HCT116 (cell line): ENCODE measurements at regions not wholly inside any gene's neighbourhood (a gene's known extent, or its start where the extent isn't known, plus 50 kb on each side); places are given as distances from the start of the nearest gene placed in this dataset.
A peak's percentile ranks its signal among the peaks of the same experiment; 100 is the strongest.

Experiments used
- ATAC-seq: fragments of 200-7000 bp; cut with Tn5 transposase; 2 replicates; pipeline ENCODE4 v1.9.1; 2020; ENCODE audit warnings: mild to moderate bottlenecking, moderate library complexity
- BruUV-seq: library from RNA; stranded (reverse); fragments of 400-500 nt; replicated peaks from 2 replicates; lab custom pipeline; 2021; lab: Mats Ljungman, UMichigan
- CTCF ChIA-PET: fragments of 300-600 bp; sonication (Branson Sonifier 250); formaldehyde crosslinking; loops from one replicate; lab custom pipeline; 2021; ENCODE audit warnings: antibody characterized with exemption; lab: Charles Lee
- POLR2A ChIA-PET: fragments of 300-600, 350-600 bp; sonication (Branson Sonifier 250); formaldehyde crosslinking; loops from one replicate; lab custom pipeline; 2021; ENCODE audit warnings: antibody characterized with exemption; lab: Charles Lee
- RAD21 ChIA-PET, 2 experiments: fragments of 300-600 bp; sonication (Branson Sonifier 250); formaldehyde crosslinking; loops; one replicate each; lab custom pipeline; 2023; ENCODE audit warnings: low total read pairs in 2 of 2; ENCODE audit not compliant: uncharacterized antibody in 2 of 2, unreplicated experiment in 2 of 2, low non-redundant PET in 1 of 2; lab: Charles Lee
- DNase-seq: peaks from one replicate; pipeline ENCODE4 v3.0.0-alpha.2; 2010; ENCODE audit warnings: low read depth, low spot score
- H2AFZ ChIP-seq: fragments of 200-600 bp; shearing (Covaris generic), sonication (generic); 2 replicates; pipeline ENCODE4 v1.6.1; 2017; ENCODE audit warnings: low read depth, mixed run types, mixed read lengths, antibody characterized with exemption, low read length; ENCODE audit not compliant: poor library complexity, severe bottlenecking
- H3K27ac ChIP-seq: 2 replicates; pipeline ENCODE4 v1.5.1; 2012; ENCODE audit warnings: low read depth, low read length
- H3K27me3 ChIP-seq: fragments of 200-600 bp; sonication (generic); 2 replicates; pipeline ENCODE4 v1.6.1; 2016; ENCODE audit warnings: mixed run types, low read length, mixed read lengths; ENCODE audit not compliant: insufficient read depth
- H3K36me3 ChIP-seq, 2 experiments: fragments of 200-500 bp in 1 of 2; fragments of 200-600 bp in 1 of 2; sonication (Bioruptor generic) in 1 of 2; sonication (generic) in 1 of 2; 2 replicates each; pipeline versions ENCODE4 v1.5.1 to v1.6.1; 2014 to 2016; ENCODE audit warnings: low read length in 2 of 2, inconsistent platforms in 1 of 2, mixed read lengths in 1 of 2, mixed run types in 1 of 2; ENCODE audit not compliant: insufficient read depth in 2 of 2, control insufficient read depth in 1 of 2
- H3K4me1 ChIP-seq, 2 experiments: fragments of 200-600 bp in 1 of 2; sonication (generic) in 1 of 2; 2 replicates each; pipeline versions ENCODE4 v1.5.1 to v1.6.1; 2012 to 2017; ENCODE audit warnings: low read length in 2 of 2, inconsistent platforms in 1 of 2, mild to moderate bottlenecking in 1 of 2, mixed read lengths in 1 of 2, mixed run types in 1 of 2, moderate library complexity in 1 of 2; ENCODE audit not compliant: insufficient read depth in 2 of 2, control insufficient read depth in 1 of 2
- H3K4me2 ChIP-seq: fragments of 200-600 bp; sonication (generic); 2 replicates; pipeline ENCODE4 v1.6.1; 2017; ENCODE audit warnings: mixed run types, low read length, mixed read lengths
- H3K4me3 ChIP-seq, 2 experiments: fragments of 200-600 bp in 1 of 2; sonication (generic) in 1 of 2; replicated peaks in 1 of 2; 2 replicates each; pipeline ENCODE4 v1.5.1; 2011 to 2016; ENCODE audit warnings: low read length in 2 of 2, control low read depth in 1 of 2, low read depth in 1 of 2, mild to moderate bottlenecking in 1 of 2, mixed read lengths in 1 of 2, mixed run types in 1 of 2
- H3K79me2 ChIP-seq: fragments of 200-600 bp; sonication (generic); 2 replicates; pipeline ENCODE4 v1.6.1; 2017; ENCODE audit warnings: mild to moderate bottlenecking, mixed run types, low read length, moderate library complexity, mixed read lengths; ENCODE audit not compliant: insufficient read depth
- H3K9ac ChIP-seq: fragments of 200-600 bp; sonication (generic); 2 replicates; pipeline ENCODE4 v1.6.1; 2016; ENCODE audit warnings: low read length, mixed read lengths
- H3K9me2 ChIP-seq: fragments of 200-600 bp; sonication (generic), shearing (Covaris generic); 2 replicates; pipeline ENCODE4 v1.6.1; 2017; ENCODE audit warnings: mixed run types, mild to moderate bottlenecking, moderate library complexity; ENCODE audit not compliant: insufficient read depth
- H3K9me3 ChIP-seq, 2 experiments: fragments of 200-500 bp in 1 of 2; fragments of 200-600 bp in 1 of 2; sonication (Bioruptor generic) in 1 of 2; sonication (generic) in 1 of 2; 2 replicates each; pipeline ENCODE4 v1.6.1; 2014 to 2017; ENCODE audit warnings: low read length in 2 of 2, mixed read lengths in 2 of 2, inconsistent platforms in 1 of 2, low read depth in 1 of 2, mild to moderate bottlenecking in 1 of 2, mixed run types in 1 of 2, moderate library complexity in 1 of 2; ENCODE audit not compliant: control insufficient read depth in 1 of 2, insufficient read depth in 1 of 2
- H4K20me1 ChIP-seq: fragments of 200-600 bp; sonication (generic), shearing (Covaris generic); 2 replicates; pipeline ENCODE4 v1.6.1; 2017; ENCODE audit warnings: mixed run types, mild to moderate bottlenecking, moderate library complexity; ENCODE audit not compliant: insufficient read depth
- ATF3 ChIP-seq: IDR thresholded peaks from 2 replicates; pipeline ENCODE4 v1.6.1; 2012
- EGR1 ChIP-seq: IDR thresholded peaks from 2 replicates; pipeline ENCODE4 v1.6.1; 2012; ENCODE audit warnings: low read depth
- ELF1 ChIP-seq: IDR thresholded peaks from 2 replicates; pipeline ENCODE4 v1.6.1; 2012; ENCODE audit warnings: low read depth, borderline replicate concordance
- EZH2phosphoT487 ChIP-seq: fragments of 200-600 bp; IDR thresholded peaks from 2 replicates; pipeline ENCODE4 v1.6.1; 2018; ENCODE audit warnings: antibody characterized with exemption, borderline replicate concordance
- FOSL1 ChIP-seq: IDR thresholded peaks from 2 replicates; pipeline ENCODE4 v1.6.1; 2012; ENCODE audit warnings: low read depth
- JUND ChIP-seq: IDR thresholded peaks from 2 replicates; pipeline ENCODE4 v1.6.1; 2012
- MAX ChIP-seq: IDR thresholded peaks from 2 replicates; pipeline ENCODE4 v1.6.1; 2012
- POLR2A ChIP-seq: IDR thresholded peaks from 2 replicates; pipeline ENCODE4 v1.7.0; 2011; ENCODE audit warnings: borderline replicate concordance; ENCODE audit not compliant: insufficient read depth, insufficient read length; ENCODE audit errors: extremely low read depth
- POLR2AphosphoS5 ChIP-seq: IDR thresholded peaks from 2 replicates; pipeline ENCODE4 v1.6.1; 2011; ENCODE audit warnings: mild to moderate bottlenecking, low read depth, low read length, moderate library complexity
- RAD21 ChIP-seq: IDR thresholded peaks from 2 replicates; pipeline ENCODE4 v1.6.1; 2012; ENCODE audit warnings: low read depth, mild to moderate bottlenecking
- SIN3A ChIP-seq: IDR thresholded peaks from 2 replicates; pipeline ENCODE4 v1.6.1; 2012; ENCODE audit warnings: low read depth
- SP1 ChIP-seq: IDR thresholded peaks from 2 replicates; pipeline ENCODE4 v1.6.1; 2012; ENCODE audit warnings: low read depth
- TCF7L2 ChIP-seq: IDR thresholded peaks from 2 replicates; pipeline ENCODE4 v1.7.0; 2011; ENCODE audit warnings: borderline replicate concordance, inconsistent platforms; ENCODE audit not compliant: insufficient read depth, insufficient read length; ENCODE audit errors: extremely low read depth
- ZBTB33 ChIP-seq: IDR thresholded peaks from 2 replicates; pipeline ENCODE4 v1.6.1; 2011; ENCODE audit warnings: mild to moderate bottlenecking, low read length, moderate library complexity; ENCODE audit not compliant: insufficient replicate concordance; ENCODE audit errors: extremely low read depth
- ZFX ChIP-seq: fragments of 450-650 bp; IDR thresholded peaks from 2 replicates; pipeline ENCODE4 v1.6.1; 2017
- ZNF274 ChIP-seq: fragments of 200-500 bp; sonication (Bioruptor generic); IDR thresholded peaks from 2 replicates; pipeline ENCODE4 v1.6.1; 2014; ENCODE audit warnings: mild to moderate bottlenecking, low read depth, low read length, inconsistent platforms
- intact Hi-C: fragments of 100-400 bp; cut with micrococcal nuclease; formaldehyde crosslinking; loops from 2 replicates; pipeline ENCODE4 v1.10.0; 2022

- TF ChIP-seq ZBTB33 (no peak), POLR2AphosphoS5 (peak; percentile 46; the same call in 1 of the 2 replicates), RAD21 (peak; percentile 27; the same call in 1 of the 2 replicates), JUND (peak; percentile 78), ZFX (no peak), TCF7L2 (no peak), SP1 (peak; percentile 81), EGR1 (no peak), EZH2phosphoT487 (no peak), FOSL1 (peak; percentile 77), POLR2A (no peak), ZNF274 (no peak), SIN3A (no peak), ELF1 (no peak)
- TF ChIP-seq, all 23 proteins: peak for 9
Measured at GRCh38 chr9:96080364-96080763, 204.9 kb downstream of the ERCC6L2 start (continued).

GRCh38 chr9:96079779-96080178 lies 204.3 kb downstream of the ERCC6L2 start:
- H2AFZ ChIP-seq: peak overlapping the region; percentile 48
- CTCF ChIA-PET: interaction anchor here (0.6 kb wide), 1 partner anchor 10 kb away, joined by 3 read pairs; no protein-coding TSS in a partner anchor
- H3K36me3 ChIP-seq: no peaks in the 10 kb centered on the region
- H3K27me3 ChIP-seq: no peaks in the 10 kb centered on the region
- TF ChIP-seq ATF3 (no peak), SIN3A (no peak), MAX (no peak), ZFX (no peak), SP1 (no peak), POLR2AphosphoS5 (no peak), FOSL1 (no peak), JUND (no peak)
- intact Hi-C loops: no loop called here
- H3K9me3 ChIP-seq: no peaks in the 10 kb centered on the region
- no peaks in the 10 kb centered on the region for H3K9me2 ChIP-seq
- ATAC-seq (no peak), DNase-seq (no peak)
- H4K20me1 ChIP-seq: no peaks in the 10 kb centered on the region
- H3K9ac ChIP-seq: no peak overlapping the region
- no peak overlapping the region for H3K27ac ChIP-seq
- H3K4me3 ChIP-seq: 0 out of 4 replicates have a peak overlapping the region, but pooled peaks of 1 of the 2 experiments have one; percentile 22
- no TSS peak for BruUV-seq
- RAD21 ChIA-PET: interaction anchor here in 1 of 2 experiments (1.0 kb wide), 1 partner anchor 10 kb away, joined by 4 read pairs; no protein-coding TSS in a partner anchor
- POLR2A ChIA-PET: no interaction called here
- no peaks in the 10 kb centered on the region for H3K79me2 ChIP-seq
- H3K4me2 ChIP-seq: peak overlapping the region; percentile 66
- peaks cover 18 to 35% of the 10 kb centered on the region in 2 experiments for H3K4me1 ChIP-seq
